ENCODE measurements at regions not wholly inside any gene's neighbourhood (a gene's known extent, or its start where the extent isn't known, plus 50 kb on each side); places are given as distances from the start of the nearest gene placed in this dataset.

GRCh38 chr13:84954636-84955035, 844.6 kb downstream of the SLITRK6 start:
- H3K79me2 ChIP-seq (ENCODE audit: control insufficient read depth, insufficient read depth, low read length): no peaks in the 10 kb centered on the region
- no peak overlapping the region for H3K4me2 ChIP-seq (ENCODE audit: extremely low read depth, insufficient read depth, low read length)
- H3K27ac ChIP-seq (ENCODE audit: insufficient read depth, low read length): no peak overlapping the region
- H3K4me3 ChIP-seq (replicated peaks in 1 of 4; ENCODE audit: control extremely low read depth in 1 of 4, insufficient read depth in 1 of 4, low read depth in 3 of 4, low read length in 4 of 4): no peak overlapping the region
- no peaks in the 10 kb centered on the region for H3K4me1 ChIP-seq (ENCODE audit: control insufficient read depth, extremely low read depth, insufficient read depth, low read length)
- no peak for DNase-seq (ENCODE audit: low read depth in 2 of 2)
- H3K9me3 ChIP-seq (ENCODE audit: control insufficient read depth, insufficient read depth, low read depth, low read length): no peaks in the 10 kb centered on the region
- H2AFZ ChIP-seq (ENCODE audit: low read length): no peak overlapping the region
- no peak overlapping the region for H3K9ac ChIP-seq (ENCODE audit: insufficient read depth, low read length)
- no peaks in the 10 kb centered on the region for H4K20me1 ChIP-seq (ENCODE audit: control insufficient read depth, extremely low read depth, insufficient read depth, low read length)
- no peaks in the 10 kb centered on the region for H3K27me3 ChIP-seq (ENCODE audit: control insufficient read depth, insufficient read depth, low read length)
- no peaks in the 10 kb centered on the region for H3K36me3 ChIP-seq (ENCODE audit: control insufficient read depth, insufficient read depth, low read length)
- TF ChIP-seq CTCF (conservative IDR thresholded peaks at IDR 0.05 in 1 of 2, IDR thresholded peaks at IDR 0.05 in 1 of 2; ENCODE audit: low read depth in 1 of 2, low read length in 2 of 2) (no peak), EZH2 (IDR thresholded peaks at IDR 0.05; ENCODE audit: low read length, missing control alignments) (no peak)

- H3K4me3 ChIP-seq (replicated peaks in 1 of 4; ENCODE audit: control extremely low read depth in 1 of 4, insufficient read depth in 1 of 4, low read depth in 3 of 4, low read length in 4 of 4): no peak overlapping the region
- no peak overlapping the region for H3K9ac ChIP-seq (ENCODE audit: insufficient read depth, low read length)
- H3K4me1 ChIP-seq (ENCODE audit: control insufficient read depth, extremely low read depth, insufficient read depth, low read length): no peaks in the 10 kb centered on the region
- no peak overlapping the region for H2AFZ ChIP-seq (ENCODE audit: low read length)
- H3K79me2 ChIP-seq (ENCODE audit: control insufficient read depth, insufficient read depth, low read length): no peaks in the 10 kb centered on the region
- TF ChIP-seq EZH2 (IDR thresholded peaks at IDR 0.05; ENCODE audit: low read length, missing control alignments) (no peak), CTCF (conservative IDR thresholded peaks at IDR 0.05 in 1 of 2, IDR thresholded peaks at IDR 0.05 in 1 of 2; ENCODE audit: low read depth in 1 of 2, low read length in 2 of 2) (no peak)
- no peak for DNase-seq (ENCODE audit: low read depth in 2 of 2)
- no peaks in the 10 kb centered on the region for H4K20me1 ChIP-seq (ENCODE audit: control insufficient read depth, extremely low read depth, insufficient read depth, low read length)
- H3K9me3 ChIP-seq (ENCODE audit: control insufficient read depth, insufficient read depth, low read depth, low read length): no peaks in the 10 kb centered on the region
- H3K27me3 ChIP-seq (ENCODE audit: control insufficient read depth, insufficient read depth, low read length): no peaks in the 10 kb centered on the region
- no peak overlapping the region for H3K27ac ChIP-seq (ENCODE audit: insufficient read depth, low read length)
- no peaks in the 10 kb centered on the region for H3K36me3 ChIP-seq (ENCODE audit: control insufficient read depth, insufficient read depth, low read length)
- no peak overlapping the region for H3K4me2 ChIP-seq (ENCODE audit: extremely low read depth, insufficient read depth, low read length)
Observed at GRCh38 chr13:84951128-84951527, 848.1 kb downstream of the SLITRK6 start.

GRCh38 chr13:84946192-84946591, 853.0 kb downstream of the SLITRK6 start:
- Histone ChIP-seq H3K9ac (ENCODE audit: insufficient read depth, low read length) (no peak overlapping the region), H2AFZ (ENCODE audit: low read length) (no peak overlapping the region), H3K27ac (ENCODE audit: insufficient read depth, low read length) (no peak overlapping the region), H4K20me1 (ENCODE audit: control insufficient read depth, extremely low read depth, insufficient read depth, low read length) (no peaks in the 10 kb centered on the region), H3K4me3 (replicated peaks in 1 of 4; ENCODE audit: control extremely low read depth in 1 of 4, insufficient read depth in 1 of 4, low read depth in 3 of 4, low read length in 4 of 4) (no peak overlapping the region), H3K27me3 (ENCODE audit: control insufficient read depth, insufficient read depth, low read length) (no peaks in the 10 kb centered on the region), H3K4me1 (ENCODE audit: control insufficient read depth, extremely low read depth, insufficient read depth, low read length) (no peaks in the 10 kb centered on the region), H3K4me2 (ENCODE audit: extremely low read depth, insufficient read depth, low read length) (no peak overlapping the region), H3K36me3 (ENCODE audit: control insufficient read depth, insufficient read depth, low read length) (no peaks in the 10 kb centered on the region), H3K79me2 (ENCODE audit: control insufficient read depth, insufficient read depth, low read length) (no peaks in the 10 kb centered on the region), H3K9me3 (ENCODE audit: control insufficient read depth, insufficient read depth, low read depth, low read length) (no peaks in the 10 kb centered on the region)
- peak in 1 of 2 donors; percentile 47 for DNase-seq (ENCODE audit: low read depth in 2 of 2)
- TF ChIP-seq EZH2 (IDR thresholded peaks at IDR 0.05; ENCODE audit: low read length, missing control alignments) (no peak), CTCF (conservative IDR thresholded peaks at IDR 0.05 in 1 of 2, IDR thresholded peaks at IDR 0.05 in 1 of 2; ENCODE audit: low read depth in 1 of 2, low read length in 2 of 2) (no peak)
